GM21528 (cell line): ENCODE measurements at regions not wholly inside any gene's neighbourhood (a gene's known extent, or its start where the extent isn't known, plus 50 kb on each side); places are given as distances from the start of the nearest gene placed in this dataset.

Experiments
- ATAC-seq: cut with Tn5 transposase; IDR thresholded peaks from one replicate; pipeline ENCODE4 v1.9.1; 2021; ENCODE audit warnings: mild to moderate bottlenecking, moderate library complexity; ENCODE audit not compliant: unreplicated experiment, low FRiP score

DNA sequence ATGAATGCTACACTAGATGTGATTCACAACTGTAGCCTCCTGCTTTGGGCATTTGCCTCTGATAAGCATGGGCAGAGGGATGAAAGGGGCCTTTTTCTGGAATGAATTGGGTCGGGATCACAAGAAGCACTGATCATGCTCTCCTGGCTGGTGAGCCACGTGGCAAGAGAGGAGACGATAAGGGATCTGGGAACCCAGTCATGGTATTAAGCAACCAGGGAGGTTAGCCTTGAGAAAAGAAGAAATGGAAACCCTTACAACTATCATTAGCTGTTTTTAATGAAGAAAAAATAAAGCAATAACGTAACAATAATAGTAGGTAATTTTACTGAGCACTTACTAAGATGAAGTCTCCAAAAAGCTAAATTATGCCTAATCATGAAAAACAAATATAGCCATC lies 50.0 kb upstream of the RAI14 start:
- ATAC-seq: no peak
